Endothelial cell of umbilical vein (primary cell): ENCODE measurements at regions not wholly inside any gene's neighbourhood (a gene's known extent, or its start where the extent isn't known, plus 50 kb on each side); places are given as distances from the start of the nearest gene placed in this dataset.

Experiments used
- BruUV-seq: library from RNA; stranded (reverse); fragments of 400-500 nt; replicated peaks from 2 replicates; lab custom pipeline; 2021; lab: Mats Ljungman, UMichigan
- CTCF ChIA-PET: fragments of 300-600, 350-600 bp; sonication (Branson Sonifier 250); formaldehyde crosslinking; loops from one replicate; lab custom pipeline; 2021; ENCODE audit warnings: antibody characterized with exemption, inconsistent platforms; lab: Charles Lee
- POLR2A ChIA-PET: fragments of 300-600, 350-600 bp; sonication (Branson Sonifier 250); formaldehyde crosslinking; loops from one replicate; lab custom pipeline; 2021; ENCODE audit warnings: antibody characterized with exemption, inconsistent platforms; lab: Charles Lee
- DNase-seq: peaks from one replicate; pipeline ENCODE4 v3.0.0-alpha.2; 2011; ENCODE audit warnings: low read depth, low spot score
- FAIRE-seq: peaks from 2 replicates; lab custom pipeline; 2011; peaks lifted over from hg19 to GRCh38; lab: Jason Lieb, UNC
- H2AFZ ChIP-seq: 2 replicates; pipeline ENCODE4 v1.6.0; 2012; ENCODE audit warnings: low read depth, low read length, control low read depth, inconsistent platforms
- H3K27ac ChIP-seq: 2 replicates; pipeline ENCODE4 v1.5.1; 2011; ENCODE audit warnings: low read depth, mild to moderate bottlenecking, control low read depth, low read length, moderate library complexity; ENCODE audit not compliant: insufficient read depth
- H3K27me3 ChIP-seq, 2 experiments: 2 replicates each; pipeline versions ENCODE4 v1.6.0 to v1.6.1; 2011; ENCODE audit warnings: low read length in 2 of 2, mixed read lengths in 1 of 2; ENCODE audit not compliant: control insufficient read depth in 2 of 2, insufficient read depth in 2 of 2
- H3K36me3 ChIP-seq, 2 experiments: 2 replicates in 1 of 2; 3 replicates in 1 of 2; pipeline ENCODE4 v1.5.1; 2011; ENCODE audit warnings: low read length in 2 of 2, mild to moderate bottlenecking in 1 of 2, moderate library complexity in 1 of 2; ENCODE audit not compliant: control insufficient read depth in 2 of 2, insufficient read depth in 2 of 2; ENCODE audit errors: extremely low read depth in 1 of 2
- H3K4me1 ChIP-seq: 3 replicates; pipeline ENCODE4 v1.5.1; 2011; ENCODE audit warnings: mild to moderate bottlenecking, low read length; ENCODE audit not compliant: control insufficient read depth, insufficient read depth; ENCODE audit errors: extremely low read depth
- H3K4me2 ChIP-seq: 2 replicates; pipeline ENCODE4 v1.6.1; 2011; ENCODE audit warnings: low read length, control low read depth, mixed read lengths; ENCODE audit not compliant: insufficient read depth
- H3K4me3 ChIP-seq, 3 experiments: fragments of 200-600 bp in 1 of 3; sonication (generic), shearing (Covaris generic) in 1 of 3; replicated peaks in 1 of 3; 2 replicates each; pipeline ENCODE4 v1.5.1; 2011 to 2016; ENCODE audit warnings: control low read depth in 3 of 3, low read length in 3 of 3, mild to moderate bottlenecking in 2 of 3, inconsistent platforms in 1 of 3, low read depth in 1 of 3, moderate library complexity in 1 of 3; ENCODE audit not compliant: insufficient read depth in 1 of 3
- H3K79me2 ChIP-seq: 2 replicates; pipeline ENCODE4 v1.6.0; 2012; ENCODE audit warnings: low read length, inconsistent platforms; ENCODE audit not compliant: control insufficient read depth, insufficient read depth
- H3K9ac ChIP-seq: replicated peaks from 2 replicates; pipeline ENCODE3; 2011; ENCODE audit warnings: low read length, control low read depth; ENCODE audit not compliant: insufficient read depth; ENCODE audit errors: extremely low read depth
- H3K9me1 ChIP-seq: replicated peaks from 3 replicates; pipeline ENCODE4 v1.6.0; 2011; ENCODE audit warnings: mild to moderate bottlenecking, low read length; ENCODE audit not compliant: control insufficient read depth, insufficient read depth; ENCODE audit errors: extremely low read depth
- H3K9me3 ChIP-seq: replicated peaks from 2 replicates; pipeline ENCODE4 v1.5.1; 2012; ENCODE audit warnings: low read length, inconsistent platforms; ENCODE audit not compliant: control insufficient read depth, insufficient read depth
- H4K20me1 ChIP-seq: replicated peaks from 2 replicates; pipeline ENCODE3; 2011; ENCODE audit warnings: mild to moderate bottlenecking, low read length; ENCODE audit not compliant: control insufficient read depth, insufficient read depth; ENCODE audit errors: extremely low read depth
- EZH2 ChIP-seq: IDR thresholded peaks from 2 replicates; pipeline ENCODE4 v1.6.1; 2012; ENCODE audit warnings: borderline replicate concordance, low read depth, mild to moderate bottlenecking, moderate library complexity, low read length, inconsistent platforms; ENCODE audit not compliant: severe bottlenecking
- FOS ChIP-seq: IDR thresholded peaks from 2 replicates; pipeline ENCODE4 v1.6.1; 2011; ENCODE audit warnings: mild to moderate bottlenecking, low read length, moderate library complexity, borderline replicate concordance; ENCODE audit not compliant: insufficient read depth
- GATA2 ChIP-seq: IDR thresholded peaks from 2 replicates; pipeline ENCODE4 v1.7.0; 2011; ENCODE audit warnings: low read depth, mild to moderate bottlenecking, moderate library complexity, mixed read lengths, low read length; ENCODE audit not compliant: insufficient read length, insufficient read depth
- JUN ChIP-seq: IDR thresholded peaks from 2 replicates; pipeline ENCODE4 v1.6.1; 2011; ENCODE audit warnings: borderline replicate concordance, low read depth; ENCODE audit not compliant: insufficient read length, insufficient read depth
- MYC ChIP-seq: IDR thresholded peaks from one replicate; pipeline ENCODE4 v1.6.1; 2011; ENCODE audit warnings: mild to moderate bottlenecking, low read depth, low read length
- POLR2A ChIP-seq: IDR thresholded peaks from 2 replicates; pipeline ENCODE4 v1.6.1; 2012; ENCODE audit warnings: low read depth, mild to moderate bottlenecking, control low read depth, low read length
- POLR2AphosphoS5 ChIP-seq: IDR thresholded peaks from 2 replicates; pipeline ENCODE4 v1.6.1; 2012; ENCODE audit warnings: low read depth, mild to moderate bottlenecking, control low read depth, low read length, moderate library complexity; ENCODE audit not compliant: insufficient read depth
- dilution Hi-C: fragments of 300-500 bp; cut with MboI; formaldehyde crosslinking; loops from one replicate; pipeline ENCODE4 v1.15.0; 2019; ENCODE audit warnings: low sequenced_read_pairs; ENCODE audit not compliant: extremely low pct_ligation_motif_present
- intact Hi-C: fragments of 100-400 bp; cut with micrococcal nuclease; formaldehyde crosslinking; loops from one replicate; pipeline ENCODE4 v1.10.0; 2022
- TF ChIP-seq, protein P1 (sequence below): IDR thresholded peaks from 2 replicates; pipeline ENCODE4 v1.6.1; 2011; ENCODE audit not compliant: insufficient read depth, insufficient read length
- TF ChIP-seq, protein P2 (sequence below), 2 donors: IDR thresholded peaks; 1 replicate in 1 of 2; 2 replicates in 1 of 2; pipeline ENCODE4 v1.5.1; 2011; ENCODE audit warnings: low read length in 2 of 2, mild to moderate bottlenecking in 2 of 2, moderate library complexity in 2 of 2, control low read depth in 1 of 2, inconsistent platforms in 1 of 2, low read depth in 1 of 2; ENCODE audit not compliant: insufficient read depth in 1 of 2; ENCODE audit errors: extremely low read depth in 1 of 2

DNA sequence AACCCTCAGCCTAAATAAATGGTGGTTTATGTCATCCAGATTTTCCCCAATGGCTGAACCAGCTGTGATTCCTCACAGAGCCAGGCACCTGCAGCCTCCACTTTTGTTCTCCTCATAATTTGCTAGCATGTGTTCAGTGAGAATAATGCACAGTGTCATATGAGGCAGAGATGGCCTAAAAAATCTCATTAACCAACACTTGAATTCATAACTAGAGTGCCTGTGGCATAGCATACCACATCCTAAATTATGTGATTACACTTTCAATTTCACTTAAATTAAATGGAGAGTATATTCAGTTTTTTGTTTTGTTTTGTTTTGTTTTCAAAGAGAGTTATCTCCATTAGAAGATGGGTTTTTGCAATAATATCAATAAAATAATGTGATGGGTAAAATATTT lies 488.0 kb downstream of the CBLN2 start:
- DNase-seq (no peak), FAIRE-seq (no peak)
- H4K20me1 ChIP-seq: no peaks in the 10 kb centered on the region
- ChIA-PET CTCF (no interaction called here), POLR2A (no interaction called here)
- no peaks in the 10 kb centered on the region for H3K9me3 ChIP-seq
- dilution Hi-C loops (no loop called here), intact Hi-C loops (no loop called here)
- no peaks in the 10 kb centered on the region for H3K79me2 ChIP-seq
- no peak overlapping the region for H3K9ac ChIP-seq
- no peak overlapping the region for H3K4me2 ChIP-seq
- H3K27ac ChIP-seq: no peak overlapping the region
- H3K4me3 ChIP-seq: no peak overlapping the region
- H3K9me1 ChIP-seq: no peaks in the 10 kb centered on the region
- no peak overlapping the region for H2AFZ ChIP-seq
- no peaks in the 10 kb centered on the region for H3K27me3 ChIP-seq
- TF ChIP-seq, protein P1, sequence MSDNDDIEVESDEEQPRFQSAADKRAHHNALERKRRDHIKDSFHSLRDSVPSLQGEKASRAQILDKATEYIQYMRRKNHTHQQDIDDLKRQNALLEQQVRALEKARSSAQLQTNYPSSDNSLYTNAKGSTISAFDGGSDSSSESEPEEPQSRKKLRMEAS: no peak
- TF ChIP-seq POLR2AphosphoS5 (no peak), POLR2A (no peak), JUN (no peak), EZH2 (no peak), FOS (no peak), GATA2 (no peak), MYC (no peak)
- TF ChIP-seq, protein P2, sequence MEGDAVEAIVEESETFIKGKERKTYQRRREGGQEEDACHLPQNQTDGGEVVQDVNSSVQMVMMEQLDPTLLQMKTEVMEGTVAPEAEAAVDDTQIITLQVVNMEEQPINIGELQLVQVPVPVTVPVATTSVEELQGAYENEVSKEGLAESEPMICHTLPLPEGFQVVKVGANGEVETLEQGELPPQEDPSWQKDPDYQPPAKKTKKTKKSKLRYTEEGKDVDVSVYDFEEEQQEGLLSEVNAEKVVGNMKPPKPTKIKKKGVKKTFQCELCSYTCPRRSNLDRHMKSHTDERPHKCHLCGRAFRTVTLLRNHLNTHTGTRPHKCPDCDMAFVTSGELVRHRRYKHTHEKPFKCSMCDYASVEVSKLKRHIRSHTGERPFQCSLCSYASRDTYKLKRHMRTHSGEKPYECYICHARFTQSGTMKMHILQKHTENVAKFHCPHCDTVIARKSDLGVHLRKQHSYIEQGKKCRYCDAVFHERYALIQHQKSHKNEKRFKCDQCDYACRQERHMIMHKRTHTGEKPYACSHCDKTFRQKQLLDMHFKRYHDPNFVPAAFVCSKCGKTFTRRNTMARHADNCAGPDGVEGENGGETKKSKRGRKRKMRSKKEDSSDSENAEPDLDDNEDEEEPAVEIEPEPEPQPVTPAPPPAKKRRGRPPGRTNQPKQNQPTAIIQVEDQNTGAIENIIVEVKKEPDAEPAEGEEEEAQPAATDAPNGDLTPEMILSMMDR (IDR thresholded peaks at IDR 0.05; ENCODE audit: extremely low read depth in 1 of 2, insufficient read depth in 1 of 2, low read depth in 1 of 2, low read length in 2 of 2): no peak
- no peaks in the 10 kb centered on the region for H3K4me1 ChIP-seq
- H3K36me3 ChIP-seq: no peaks in the 10 kb centered on the region
- no TSS peak for BruUV-seq
